Activated CD4-positive, alpha-beta T cell treated with anti-CD3 and anti-CD28 coated beads for 1 hour (primary cell): ENCODE measurements at regions not wholly inside any gene's neighbourhood (a gene's known extent, or its start where the extent isn't known, plus 50 kb on each side); places are given as distances from the start of the nearest gene placed in this dataset.
"Not testable (repeated sequence)": the region's sequence is repeated elsewhere in the genome, so short reads cannot be mapped to it uniquely, and the experiment has no call there.

Source experiments
- DNase-seq: peaks from one replicate; pipeline ENCODE4 v3.0.0-alpha.2; 2020

- no peak for DNase-seq
Observed at GRCh38 chr5:118156181-118156580, 832.2 kb downstream of the DTWD2 start.

- DNase-seq = no peak
Observed at GRCh38 chr5:118146824-118147223, 841.5 kb downstream of the DTWD2 start.

GRCh38 chr5:118144540-118144939 lies 843.8 kb downstream of the DTWD2 start:
- no peak for DNase-seq

GRCh38 chr5:118139361-118139760 lies 849.0 kb downstream of the DTWD2 start:
- no peak for DNase-seq

- no peak for DNase-seq
Observed at GRCh38 chr5:118126159-118126558, 862.2 kb downstream of the DTWD2 start.

- no peak for DNase-seq
Observed at GRCh38 chr5:118125687-118126086, 862.7 kb downstream of the DTWD2 start.

GRCh38 chr5:118121258-118121657 lies 867.1 kb downstream of the DTWD2 start:
- DNase-seq = no peak

GRCh38 chr5:118115791-118116190 lies 872.6 kb downstream of the DTWD2 start:
- DNase-seq = no peak

GRCh38 chr5:118111956-118112355 lies 876.4 kb downstream of the DTWD2 start:
- DNase-seq = no peak

- not testable (repeated sequence) for DNase-seq
Observed at GRCh38 chr5:118107246-118107645, 881.1 kb downstream of the DTWD2 start.

GRCh38 chr5:118098716-118099115 lies 889.6 kb downstream of the DTWD2 start:
- no peak for DNase-seq

GRCh38 chr5:118095115-118095514 lies 893.2 kb downstream of the DTWD2 start:
- DNase-seq = no peak

- DNase-seq = no peak
Observed at GRCh38 chr5:118088448-118088847, 899.9 kb downstream of the DTWD2 start.

GRCh38 chr5:118076490-118076889 lies 911.9 kb downstream of the DTWD2 start:
- no peak for DNase-seq

- DNase-seq = no peak
Observed at GRCh38 chr5:118070041-118070440, 918.3 kb downstream of the DTWD2 start.

GRCh38 chr5:118069452-118069851 lies 918.9 kb downstream of the DTWD2 start:
- no peak for DNase-seq

GRCh38 chr5:118068886-118069285 lies 919.5 kb downstream of the DTWD2 start:
- no peak for DNase-seq

GRCh38 chr5:118063836-118064235 lies 924.5 kb downstream of the DTWD2 start:
- not testable (repeated sequence) for DNase-seq

GRCh38 chr5:118060833-118061232 lies 927.5 kb downstream of the DTWD2 start:
- no peak for DNase-seq

GRCh38 chr5:118052503-118052902 lies 935.8 kb downstream of the DTWD2 start:
- no peak for DNase-seq

- DNase-seq = no peak
Observed at GRCh38 chr5:118044169-118044568, 944.2 kb downstream of the DTWD2 start.

GRCh38 chr5:118043531-118043930 lies 944.8 kb downstream of the DTWD2 start:
- DNase-seq = no peak

- DNase-seq = no peak
Observed at GRCh38 chr5:118042076-118042475, 946.3 kb downstream of the DTWD2 start.

GRCh38 chr5:118040496-118040895 lies 947.9 kb downstream of the DTWD2 start:
- no peak for DNase-seq

- DNase-seq = no peak
Observed at GRCh38 chr5:118033686-118034338, 954.5 kb downstream of the DTWD2 start.
